ENCODE measurements at regions not wholly inside any gene's neighbourhood (a gene's known extent, or its start where the extent isn't known, plus 50 kb on each side); places are given as distances from the start of the nearest gene placed in this dataset.
A peak's percentile ranks its signal among the peaks of the same experiment; 100 is the strongest.

GRCh38 chr4:17174751-17175150 is 276.3 kb upstream of the LDB2 start:
- DNase-seq (ENCODE audit: low spot score): no peak

GRCh38 chr4:17173300-17173699 is 274.9 kb upstream of the LDB2 start:
- DNase-seq (ENCODE audit: low spot score): no peak

GRCh38 chr4:17170131-17170530 is 271.7 kb upstream of the LDB2 start:
- DNase-seq (ENCODE audit: low spot score): peak; percentile 79

- DNase-seq (ENCODE audit: low spot score): no peak
Observed at GRCh38 chr4:17169699-17170098, 271.3 kb upstream of the LDB2 start.

- DNase-seq (ENCODE audit: low spot score): no peak
Observed at GRCh38 chr4:17168571-17168970, 270.1 kb upstream of the LDB2 start.

GRCh38 chr4:17166954-17167353 is 268.5 kb upstream of the LDB2 start:
- DNase-seq (ENCODE audit: low spot score): no peak

GRCh38 chr4:17165286-17165685 is 266.8 kb upstream of the LDB2 start:
- DNase-seq (ENCODE audit: low spot score): no peak

- DNase-seq (ENCODE audit: low spot score): no peak
Observed at GRCh38 chr4:17164666-17165065, 266.2 kb upstream of the LDB2 start.

GRCh38 chr4:17163156-17163771 is 264.8 kb upstream of the LDB2 start:
- DNase-seq (ENCODE audit: low spot score): no peak

- no peak for DNase-seq (ENCODE audit: low spot score)
Observed at GRCh38 chr4:17157304-17157703, 258.9 kb upstream of the LDB2 start.

- no peak for DNase-seq (ENCODE audit: low spot score)
Observed at GRCh38 chr4:17155486-17155885, 257.0 kb upstream of the LDB2 start.

- DNase-seq (ENCODE audit: low spot score): no peak
Observed at GRCh38 chr4:17153572-17153971, 255.1 kb upstream of the LDB2 start.

GRCh38 chr4:17152941-17153540 is 254.6 kb upstream of the LDB2 start:
- no peak for DNase-seq (ENCODE audit: low spot score)

GRCh38 chr4:17142232-17142711 is 243.8 kb upstream of the LDB2 start:
- peak; percentile 82 for DNase-seq (ENCODE audit: low spot score)

- DNase-seq (ENCODE audit: low spot score): no peak
Observed at GRCh38 chr4:17138847-17139246, 240.4 kb upstream of the LDB2 start.

- no peak for DNase-seq (ENCODE audit: low spot score)
Observed at GRCh38 chr4:17134565-17134964, 236.1 kb upstream of the LDB2 start.

GRCh38 chr4:17134100-17134499 is 235.7 kb upstream of the LDB2 start:
- DNase-seq (ENCODE audit: low spot score): no peak

GRCh38 chr4:17132226-17132625 is 233.8 kb upstream of the LDB2 start:
- no peak for DNase-seq (ENCODE audit: low spot score)

GRCh38 chr4:17128268-17128667 is 229.8 kb upstream of the LDB2 start:
- DNase-seq (ENCODE audit: low spot score): no peak

- no peak for DNase-seq (ENCODE audit: low spot score)
Observed at GRCh38 chr4:17126321-17126966, 228.0 kb upstream of the LDB2 start.

- DNase-seq (ENCODE audit: low spot score): no peak
Observed at GRCh38 chr4:17124767-17125166, 226.3 kb upstream of the LDB2 start.

GRCh38 chr4:17120761-17121160 is 222.3 kb upstream of the LDB2 start:
- no peak for DNase-seq (ENCODE audit: low spot score)

GRCh38 chr4:17117746-17118145 is 219.3 kb upstream of the LDB2 start:
- DNase-seq (ENCODE audit: low spot score): no peak

GRCh38 chr4:17115583-17115982 is 217.1 kb upstream of the LDB2 start:
- no peak for DNase-seq (ENCODE audit: low spot score)
